SU-DHL-6 (cell line): ENCODE measurements at regions not wholly inside any gene's neighbourhood (a gene's known extent, or its start where the extent isn't known, plus 50 kb on each side); places are given as distances from the start of the nearest gene placed in this dataset.

Source experiments
- H2AFZ ChIP-seq: fragments of 200-600 bp; sonication (generic); 2 replicates; pipeline ENCODE4 v1.6.1; 2014; ENCODE audit warnings: low read depth, mild to moderate bottlenecking, moderate library complexity, mixed read lengths, antibody characterized with exemption, low read length; ENCODE audit not compliant: severe bottlenecking
- H3F3A ChIP-seq: fragments of 200-600 bp; shearing (Covaris generic); 2 replicates; pipeline ENCODE4 v1.6.0; 2016; ENCODE audit warnings: antibody characterized with exemption, mild to moderate bottlenecking; ENCODE audit not compliant: insufficient read depth
- H3K27ac ChIP-seq: fragments of 200-600 bp; sonication (generic); 2 replicates; pipeline ENCODE4 v1.5.1; 2016; ENCODE audit warnings: low read depth, mild to moderate bottlenecking, low read length, moderate library complexity, mixed read lengths
- H3K27me3 ChIP-seq: fragments of 200-600 bp; sonication (generic), shearing (Covaris generic); 2 replicates; pipeline ENCODE4 v1.6.0; 2014; ENCODE audit warnings: mild to moderate bottlenecking, low read length
- H3K36me3 ChIP-seq: fragments of 200-600 bp; sonication (generic); 2 replicates; pipeline ENCODE4 v1.6.1; 2014; ENCODE audit warnings: mild to moderate bottlenecking, low read length, mixed read lengths
- H3K4me2 ChIP-seq: fragments of 300-600, 200-600 bp; shearing (Covaris generic), sonication (generic); 2 replicates; pipeline ENCODE4 v1.6.0; 2014; ENCODE audit warnings: low read length, low read depth, mild to moderate bottlenecking; ENCODE audit not compliant: poor library complexity, severe bottlenecking
- H3K4me3 ChIP-seq: fragments of 200-600 bp; sonication (generic); 2 replicates; pipeline ENCODE4 v1.5.1; 2014; ENCODE audit warnings: antibody characterized with exemption, low read length, mild to moderate bottlenecking, mixed read lengths; ENCODE audit not compliant: insufficient read depth, poor library complexity, severe bottlenecking
- H3K79me2 ChIP-seq: fragments of 200-600 bp; sonication (generic); 2 replicates; pipeline ENCODE4 v1.6.1; 2014; ENCODE audit warnings: mild to moderate bottlenecking, low read length, moderate library complexity; ENCODE audit not compliant: insufficient read depth
- H3K9ac ChIP-seq: fragments of 200-600 bp; sonication (generic); 2 replicates; pipeline ENCODE4 v1.7.0; 2014; ENCODE audit warnings: mild to moderate bottlenecking, low read length
- H3K9me2 ChIP-seq: fragments of 200-600 bp; sonication (generic); replicated peaks from 2 replicates; pipeline ENCODE4 v1.6.1; 2014; ENCODE audit warnings: low read length; ENCODE audit not compliant: insufficient read depth
- H3K9me3 ChIP-seq: fragments of 200-600 bp; sonication (generic); 2 replicates; pipeline ENCODE4 v1.6.1; 2014; ENCODE audit warnings: low read length, mixed read lengths; ENCODE audit not compliant: insufficient read depth
- H4K20me1 ChIP-seq: fragments of 200-600 bp; sonication (generic); 2 replicates; pipeline ENCODE4 v1.6.1; 2014; ENCODE audit warnings: low read depth, mild to moderate bottlenecking, antibody characterized with exemption, low read length, moderate library complexity, mixed read lengths
- CTCF ChIP-seq: fragments of 200-600 bp; sonication (generic); IDR thresholded peaks from one replicate; pipeline ENCODE4 v1.5.1; 2017; ENCODE audit warnings: antibody characterized with exemption, mild to moderate bottlenecking, low read length, moderate library complexity; ENCODE audit not compliant: insufficient read depth, poor library complexity, severe bottlenecking
- EZH2phosphoT487 ChIP-seq: fragments of 200-600 bp; sonication (generic), shearing (Covaris generic); conservative IDR thresholded peaks from 2 replicates; pipeline ENCODE4 v1.6.1; 2018; ENCODE audit warnings: mild to moderate bottlenecking, antibody characterized with exemption, low read length, moderate library complexity, mixed read lengths

DNA sequence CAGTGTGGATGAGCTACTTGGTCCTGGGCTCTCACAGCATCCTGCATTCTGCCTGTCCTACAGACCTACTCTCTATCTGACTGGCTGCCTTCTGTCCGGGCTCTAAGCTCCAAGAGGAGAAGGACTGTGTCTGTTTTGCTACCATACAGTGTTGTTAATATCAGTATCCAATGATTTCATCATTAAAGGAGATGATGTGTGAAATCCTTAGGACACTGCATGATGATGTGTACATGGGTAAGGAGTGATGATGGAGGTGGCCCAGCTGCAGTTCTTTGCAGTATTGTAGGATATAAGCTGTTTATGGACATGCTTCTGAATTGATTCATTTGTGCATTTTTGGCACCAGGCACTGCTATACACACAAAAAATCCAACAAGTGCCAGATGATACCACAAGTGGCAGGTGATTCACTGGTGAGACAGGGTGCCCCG is 536.9 kb upstream of the CDH11 start:
- H3K9me3 ChIP-seq = no peaks in the 10 kb centered on the region
- H3K4me3 ChIP-seq = no peak overlapping the region
- no peaks in the 10 kb centered on the region for H3F3A ChIP-seq
- no peak overlapping the region for H3K9ac ChIP-seq
- H3K36me3 ChIP-seq = no peaks in the 10 kb centered on the region
- TF ChIP-seq EZH2phosphoT487 = no peak
- no peak for TF ChIP-seq CTCF
- H4K20me1 ChIP-seq = no peaks in the 10 kb centered on the region
- H2AFZ ChIP-seq = no peak overlapping the region
- no peaks in the 10 kb centered on the region for H3K79me2 ChIP-seq
- no peak overlapping the region for H3K27ac ChIP-seq
- no peaks in the 10 kb centered on the region for H3K27me3 ChIP-seq
- H3K4me2 ChIP-seq = no peak overlapping the region
- no peaks in the 10 kb centered on the region for H3K9me2 ChIP-seq

GRCh38 chr16:65658349-65658748 is 536.5 kb upstream of the CDH11 start:
- no peak overlapping the region for H3K27ac ChIP-seq
- H3K36me3 ChIP-seq = no peaks in the 10 kb centered on the region
- H3K79me2 ChIP-seq = no peaks in the 10 kb centered on the region
- H3K4me2 ChIP-seq = no peak overlapping the region
- H4K20me1 ChIP-seq = no peaks in the 10 kb centered on the region
- no peak overlapping the region for H3K4me3 ChIP-seq
- no peaks in the 10 kb centered on the region for H3K9me2 ChIP-seq
- no peaks in the 10 kb centered on the region for H3K27me3 ChIP-seq
- H2AFZ ChIP-seq = no peak overlapping the region
- TF ChIP-seq CTCF (no peak), EZH2phosphoT487 (no peak)
- H3K9me3 ChIP-seq = no peaks in the 10 kb centered on the region
- H3K9ac ChIP-seq = no peak overlapping the region
- no peaks in the 10 kb centered on the region for H3F3A ChIP-seq

DNA sequence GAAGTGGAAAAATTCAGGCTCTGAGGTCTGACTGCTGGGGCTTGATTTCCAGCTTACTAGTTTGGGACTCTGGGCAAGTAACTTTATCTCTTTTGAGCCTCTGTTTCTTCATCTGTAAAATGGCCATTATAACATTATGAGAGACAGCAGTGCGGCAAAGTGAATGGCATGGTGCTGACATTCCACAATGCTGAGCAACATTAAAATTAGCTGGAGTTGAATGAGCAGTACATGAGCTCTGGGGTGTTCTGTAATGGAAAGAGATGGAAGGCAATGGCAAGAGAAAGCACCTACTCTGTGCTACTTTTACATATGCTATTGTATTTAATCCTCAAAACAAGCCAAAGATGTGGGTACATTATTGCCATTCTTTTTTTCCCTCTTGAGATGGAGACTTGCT is 535.7 kb upstream of the CDH11 start:
- no peak overlapping the region for H3K27ac ChIP-seq

More for the DNA sequence above, 535.7 kb upstream of the CDH11 start:
- H3K27me3 ChIP-seq = no peaks in the 10 kb centered on the region
- H3K9ac ChIP-seq = no peak overlapping the region
- no peak overlapping the region for H3K4me3 ChIP-seq
- no peak overlapping the region for H3K4me2 ChIP-seq
- H2AFZ ChIP-seq = no peak overlapping the region
- H4K20me1 ChIP-seq = no peaks in the 10 kb centered on the region
- no peaks in the 10 kb centered on the region for H3F3A ChIP-seq
- no peaks in the 10 kb centered on the region for H3K9me3 ChIP-seq
- no peaks in the 10 kb centered on the region for H3K79me2 ChIP-seq
- H3K36me3 ChIP-seq = no peaks in the 10 kb centered on the region
- no peaks in the 10 kb centered on the region for H3K9me2 ChIP-seq
- TF ChIP-seq CTCF = no peak
- no peak for TF ChIP-seq EZH2phosphoT487
